Kidney capillary endothelial cell (primary cell): ENCODE measurements at regions not wholly inside any gene's neighbourhood (a gene's known extent, or its start where the extent isn't known, plus 50 kb on each side); places are given as distances from the start of the nearest gene placed in this dataset.
"Not testable (repeated sequence)": the region's sequence is repeated elsewhere in the genome, so short reads cannot be mapped to it uniquely, and the experiment has no call there.

ENCODE experiments used
- DNase-seq: peaks from one replicate; pipeline ENCODE4 v3.0.0-alpha.2; 2018; ENCODE audit warnings: low spot score

GRCh38 chr2:88924533-88924932 lies 233.1 kb downstream of the RPIA start:
- DNase-seq: no peak

GRCh38 chr2:88925770-88926462 lies 234.4 kb downstream of the RPIA start:
- no peak for DNase-seq

- no peak for DNase-seq
Measured at GRCh38 chr2:88927128-88927527, 235.7 kb downstream of the RPIA start.

- DNase-seq: no peak
Measured at GRCh38 chr2:88930659-88931058, 239.2 kb downstream of the RPIA start.

- no peak for DNase-seq
Measured at GRCh38 chr2:88932686-88933085, 241.2 kb downstream of the RPIA start.

GRCh38 chr2:88933091-88933490 lies 241.6 kb downstream of the RPIA start:
- no peak for DNase-seq

- no peak for DNase-seq
Measured at GRCh38 chr2:88933980-88934379, 242.5 kb downstream of the RPIA start.

- DNase-seq: not testable (repeated sequence)
Measured at GRCh38 chr2:88941178-88941577, 249.7 kb downstream of the RPIA start.

- no peak for DNase-seq
Measured at GRCh38 chr2:88942798-88943197, 251.3 kb downstream of the RPIA start.

- DNase-seq: no peak
Measured at GRCh38 chr2:88949336-88949735, 257.9 kb downstream of the RPIA start.

GRCh38 chr2:88950010-88950409 lies 258.5 kb downstream of the RPIA start:
- DNase-seq: peak; percentile 21

GRCh38 chr2:88955607-88956006 lies 264.1 kb downstream of the RPIA start:
- no peak for DNase-seq

- DNase-seq: no peak
Measured at GRCh38 chr2:88959480-88960204, 268.2 kb downstream of the RPIA start.

- not testable (repeated sequence) for DNase-seq
Measured at GRCh38 chr2:88961323-88961722, 269.9 kb downstream of the RPIA start.

GRCh38 chr2:88967844-88968243 lies 276.4 kb downstream of the RPIA start:
- DNase-seq: no peak

GRCh38 chr2:88978011-88978410 lies 286.5 kb downstream of the RPIA start:
- not testable (repeated sequence) for DNase-seq

- not testable (repeated sequence) for DNase-seq
Measured at GRCh38 chr2:88978446-88978845, 287.0 kb downstream of the RPIA start.

- DNase-seq: not testable (repeated sequence)
Measured at GRCh38 chr2:88984079-88984478, 292.6 kb downstream of the RPIA start.

- not testable (repeated sequence) for DNase-seq
Measured at GRCh38 chr2:88986721-88987330, 295.4 kb downstream of the RPIA start.

GRCh38 chr2:88988617-88989016 lies 297.1 kb downstream of the RPIA start:
- DNase-seq: not testable (repeated sequence)

- not testable (repeated sequence) for DNase-seq
Measured at GRCh38 chr2:88992819-88993218, 301.3 kb downstream of the RPIA start.

- DNase-seq: not testable (repeated sequence)
Measured at GRCh38 chr2:88994856-88995255, 303.4 kb downstream of the RPIA start.

- DNase-seq: not testable (repeated sequence)
Measured at GRCh38 chr2:88996588-88996987, 305.1 kb downstream of the RPIA start.
